Forelimb muscle (tissue), 1 donor: ENCODE measurements at regions not wholly inside any gene's neighbourhood (a gene's known extent, or its start where the extent isn't known, plus 50 kb on each side); places are given as distances from the start of the nearest gene placed in this dataset.

Source experiments
- DNase-seq: peaks from one replicate; pipeline ENCODE4 v3.0.0-alpha.2; 2013; ENCODE audit warnings: low read depth

DNA sequence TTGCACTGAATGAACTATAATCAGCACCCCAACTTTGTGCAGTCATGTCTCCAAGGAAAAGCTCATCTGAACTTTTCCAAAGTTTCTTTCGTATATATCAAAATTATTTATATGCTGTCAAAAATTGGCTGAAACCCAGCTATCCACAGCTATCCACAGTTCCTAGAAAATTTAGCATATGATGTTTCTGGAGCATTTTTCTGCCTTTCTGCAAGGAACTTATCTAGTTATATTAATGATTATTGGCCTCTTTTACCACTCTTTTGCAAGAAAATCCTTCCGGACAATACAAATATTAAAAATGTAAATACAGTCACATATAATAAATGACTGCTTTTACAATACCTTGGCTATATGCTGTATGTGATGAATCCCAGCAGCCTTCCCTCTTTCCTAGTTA lies 270.2 kb downstream of the TMEM167A start:
- no peak for DNase-seq

DNA sequence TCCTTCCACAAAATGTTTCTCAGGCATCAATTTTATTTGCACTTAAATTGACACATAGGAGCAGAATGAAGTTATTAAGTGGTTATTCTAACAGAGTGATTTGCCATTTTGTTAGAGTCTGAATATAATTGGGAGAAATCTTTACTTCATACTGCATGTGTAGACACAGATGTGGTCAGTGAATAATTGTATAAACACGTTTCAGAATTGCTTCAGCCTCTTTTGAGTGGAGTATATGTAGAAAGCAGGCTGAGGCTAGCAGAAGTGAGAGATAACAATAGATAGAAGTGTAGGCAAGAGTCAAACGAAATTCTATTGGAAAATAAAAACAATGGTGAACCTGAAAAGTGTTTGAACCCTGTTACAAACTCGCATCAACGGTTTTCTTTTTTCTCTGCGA lies 270.7 kb downstream of the TMEM167A start:
- no peak for DNase-seq

DNA sequence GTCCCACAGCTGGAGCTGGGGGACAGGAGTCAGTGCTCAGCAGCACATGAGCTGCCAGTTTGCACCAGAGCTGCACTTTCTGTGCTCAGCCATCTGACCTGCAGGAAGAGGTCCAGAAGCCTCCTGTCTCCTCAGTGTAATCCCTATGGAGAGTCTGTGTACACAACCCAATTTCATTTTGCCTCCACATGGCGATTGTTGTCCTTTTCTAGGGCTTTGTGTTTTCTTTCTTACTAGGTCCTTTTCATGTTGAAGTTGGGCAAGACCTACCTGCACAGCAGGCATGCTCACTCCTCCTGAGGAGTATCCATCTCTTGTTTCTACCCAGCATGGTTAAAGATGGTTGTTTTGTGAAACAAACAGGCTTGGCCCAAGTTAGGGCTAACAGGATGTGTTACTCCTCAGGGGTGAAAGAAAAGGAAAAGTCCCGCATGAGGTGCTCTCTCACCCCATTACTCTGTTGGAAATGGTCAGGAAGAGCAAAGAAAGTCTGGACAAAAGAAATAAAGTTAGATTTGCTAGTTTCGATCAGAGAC lies 273.0 kb downstream of the TMEM167A start:
- no peak for DNase-seq

DNA sequence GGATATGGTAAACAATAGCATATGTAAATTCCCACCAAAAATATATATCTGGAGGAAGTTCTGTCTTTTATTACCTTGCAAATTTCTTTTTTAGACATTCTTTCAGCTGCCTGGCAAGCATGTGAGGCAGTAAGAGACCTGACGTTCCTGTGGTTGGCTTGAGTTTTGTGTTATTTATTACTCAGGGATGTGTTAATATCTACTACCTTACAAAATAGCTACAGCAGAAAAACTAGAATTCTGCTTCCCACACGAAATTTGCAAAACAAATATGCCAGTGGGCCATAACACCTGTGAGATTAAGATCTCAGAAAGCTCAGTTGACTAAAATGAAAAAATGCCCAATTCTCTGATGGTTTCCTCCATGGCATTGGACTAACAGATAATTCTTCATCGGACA lies 274.2 kb downstream of the TMEM167A start:
- no peak for DNase-seq

DNA sequence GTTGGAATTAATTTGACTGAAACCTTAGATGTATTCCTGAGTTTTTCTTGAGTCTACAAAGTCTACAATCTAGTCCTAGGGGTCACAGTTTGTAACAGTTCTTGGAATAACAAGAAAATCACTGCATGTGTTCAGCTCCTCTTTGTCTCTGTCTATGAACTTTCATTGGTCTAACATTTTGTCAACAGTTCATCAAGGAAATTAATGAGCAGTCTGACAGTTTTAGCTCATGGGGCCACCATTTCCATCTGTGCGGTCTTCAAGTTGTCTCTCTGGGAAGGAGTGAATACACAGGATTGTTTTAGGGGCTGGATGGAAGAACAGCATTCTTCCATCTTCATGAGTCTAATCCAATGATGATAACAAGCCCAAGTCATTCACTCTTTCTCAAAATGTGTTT lies 276.4 kb downstream of the TMEM167A start:
- no peak for DNase-seq

DNA sequence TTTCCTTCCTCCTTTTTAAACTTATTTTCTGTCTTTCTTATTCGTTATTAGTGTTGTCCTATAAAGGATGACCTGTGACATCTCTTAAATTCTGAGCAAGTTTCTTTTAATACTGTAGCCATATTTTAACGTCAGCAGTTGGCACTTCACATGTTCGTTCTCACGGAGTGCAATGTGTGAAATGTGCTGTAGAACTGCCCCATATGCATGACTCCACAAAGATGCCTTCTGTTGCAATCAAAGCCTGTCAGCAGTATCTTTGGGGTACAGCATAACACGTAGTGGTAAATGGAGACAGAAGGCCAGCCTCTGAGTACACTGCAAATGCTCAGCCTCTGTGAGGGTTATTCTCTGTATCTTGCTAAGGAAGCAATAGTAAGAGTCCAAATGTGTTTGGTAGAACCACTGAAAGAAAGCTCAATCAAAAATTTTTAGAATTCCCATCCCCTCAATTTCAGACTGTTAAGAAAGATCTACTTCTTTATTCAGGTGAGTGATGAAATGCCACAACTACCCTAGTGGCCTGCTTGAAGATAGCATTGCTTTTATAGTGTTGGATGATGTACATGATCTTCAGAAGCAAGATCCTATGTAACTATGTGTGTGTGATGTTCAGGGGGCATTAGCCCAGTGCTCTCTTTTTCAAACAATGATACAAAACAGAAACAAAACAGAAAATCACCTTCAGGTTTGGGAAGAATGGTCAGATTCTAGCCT lies 277.7 kb downstream of the TMEM167A start:
- no peak for DNase-seq

DNA sequence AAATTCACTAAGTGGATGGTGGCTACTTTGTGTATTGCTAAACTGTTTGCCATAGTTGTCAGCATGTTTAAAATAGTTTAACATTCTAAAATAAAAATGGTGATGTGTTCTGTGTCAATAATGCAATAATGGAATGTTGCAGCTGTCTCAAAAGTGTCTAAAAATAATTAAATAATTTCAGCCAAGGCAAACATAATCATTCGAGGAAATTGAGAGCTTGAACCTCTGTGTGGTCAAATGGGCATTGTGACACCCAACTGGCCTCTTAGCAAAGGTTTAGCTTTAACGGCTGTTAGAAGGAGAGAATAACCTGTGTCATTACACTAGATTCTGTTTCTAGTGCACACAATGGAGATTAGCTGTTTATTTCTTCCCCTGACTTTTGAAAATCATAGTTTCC lies 278.5 kb downstream of the TMEM167A start:
- DNase-seq: no peak

DNA sequence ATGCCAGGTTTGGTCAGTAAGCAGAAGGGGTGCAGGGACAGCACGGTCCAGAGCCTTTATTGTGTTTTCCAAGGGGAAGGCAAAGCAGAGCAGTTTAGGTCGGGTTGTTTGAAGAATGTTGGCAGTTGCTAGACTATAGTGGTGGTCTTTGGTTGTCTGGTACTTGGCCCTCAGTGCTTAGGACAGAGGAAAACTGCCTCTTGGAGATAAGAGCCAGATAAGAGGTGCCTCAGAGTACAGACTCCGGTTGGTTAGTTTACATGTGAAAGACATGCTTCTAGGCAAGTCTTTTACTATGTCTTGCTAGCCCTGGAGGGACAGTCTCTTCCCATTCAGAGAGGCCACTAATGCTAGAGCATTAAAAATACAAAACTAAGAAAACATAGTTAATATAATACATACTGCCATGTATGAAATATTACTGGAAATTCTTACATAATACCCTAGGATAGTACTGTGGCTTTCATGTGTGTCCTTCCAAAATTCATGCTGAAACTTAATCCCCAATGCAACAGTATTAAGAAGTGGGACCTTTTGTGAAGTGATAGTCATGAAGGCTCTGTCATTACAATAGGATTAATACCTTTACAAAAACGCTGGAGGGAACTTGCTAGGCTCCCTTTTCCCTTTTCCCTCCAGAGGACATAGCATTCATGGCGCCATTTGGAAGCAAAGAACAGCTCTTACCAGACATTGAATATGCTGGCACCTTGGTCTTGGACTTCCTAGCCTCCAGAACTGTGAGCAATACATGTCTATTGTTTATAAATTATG lies 280.4 kb downstream of the TMEM167A start:
- DNase-seq: no peak

DNA sequence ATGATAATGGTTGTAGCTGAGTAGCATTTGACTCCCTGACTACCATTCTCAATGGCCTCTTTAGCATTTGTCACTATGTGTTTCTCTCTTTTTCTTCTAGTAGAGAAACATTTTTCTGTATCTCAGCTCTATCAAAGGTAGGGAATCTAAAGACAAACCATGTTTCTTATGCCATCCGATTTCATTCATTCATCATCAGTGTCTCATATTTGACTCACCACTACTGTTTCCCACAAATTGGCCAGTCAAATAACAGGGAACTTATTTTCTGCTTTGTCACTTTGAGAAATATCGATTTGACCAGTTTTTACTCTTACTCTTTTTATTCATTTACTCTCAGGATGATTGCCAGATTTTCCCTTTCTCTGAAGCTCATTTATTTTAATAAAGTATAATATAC lies 282.3 kb downstream of the TMEM167A start:
- no peak for DNase-seq

DNA sequence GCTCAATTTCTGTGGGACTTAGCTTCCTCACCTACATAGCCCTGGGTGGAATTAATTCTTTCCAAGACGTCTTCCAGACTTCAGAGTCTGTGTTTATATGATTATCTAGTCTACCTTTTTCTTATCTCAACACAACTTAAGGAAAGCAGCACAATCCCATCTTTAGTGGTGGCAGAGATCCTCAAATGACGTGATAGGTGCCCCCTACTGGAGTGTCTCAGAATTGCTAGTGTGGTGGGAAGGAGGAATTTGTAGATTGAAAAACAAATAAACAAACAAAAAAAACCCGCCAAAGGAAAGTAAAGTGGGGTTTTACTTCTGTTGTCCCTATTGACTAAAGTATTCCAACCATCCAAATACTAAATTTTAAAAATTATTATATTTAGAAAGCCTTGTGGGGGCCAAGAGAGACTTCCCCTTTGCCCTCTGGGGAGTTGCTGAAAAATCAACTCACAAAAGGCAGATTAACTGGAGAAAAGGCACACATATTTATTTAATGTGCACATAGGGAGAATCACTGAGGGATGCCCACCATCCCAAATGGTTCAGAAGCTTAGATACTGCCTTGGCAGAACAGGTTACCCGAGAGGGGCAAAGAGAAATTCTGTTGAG lies 283.3 kb downstream of the TMEM167A start:
- DNase-seq: no peak

DNA sequence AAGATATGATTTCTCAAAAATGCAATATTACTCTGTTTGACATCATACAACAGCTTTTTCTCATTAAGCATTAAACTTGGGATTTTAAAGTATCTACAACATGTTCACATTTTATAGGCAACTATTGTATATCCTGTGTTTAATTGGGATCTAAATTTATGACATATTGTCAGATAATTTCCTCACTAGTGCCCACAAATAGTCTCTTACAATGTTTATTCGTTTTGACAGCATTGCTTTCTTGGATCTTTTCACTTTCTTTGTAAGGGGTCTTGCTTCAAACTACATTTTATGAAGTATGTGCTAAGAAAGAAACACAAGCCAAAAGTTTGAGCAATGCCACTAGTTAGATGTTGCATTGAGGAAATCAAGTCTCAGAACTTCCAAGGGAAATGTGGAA lies 285.1 kb downstream of the TMEM167A start:
- no peak for DNase-seq

DNA sequence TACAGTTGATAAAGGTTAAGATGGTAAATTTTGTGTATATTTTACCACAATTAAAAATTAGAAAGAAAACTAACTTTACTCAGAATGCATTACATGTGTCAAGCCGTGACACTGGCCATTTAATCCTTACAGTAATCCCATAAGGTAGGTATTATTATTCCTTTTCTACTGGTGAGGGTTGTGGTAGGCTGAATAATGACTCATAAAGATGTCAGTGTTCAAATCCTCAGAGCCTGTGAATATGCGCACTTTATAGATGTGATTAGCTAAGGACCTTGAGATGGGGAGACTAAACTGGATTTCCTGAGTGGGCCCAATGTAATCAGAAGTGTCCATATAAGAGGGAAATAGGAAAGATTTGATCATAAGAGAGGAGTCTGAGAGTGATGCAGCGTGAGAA lies 288.1 kb downstream of the TMEM167A start:
- DNase-seq: no peak

DNA sequence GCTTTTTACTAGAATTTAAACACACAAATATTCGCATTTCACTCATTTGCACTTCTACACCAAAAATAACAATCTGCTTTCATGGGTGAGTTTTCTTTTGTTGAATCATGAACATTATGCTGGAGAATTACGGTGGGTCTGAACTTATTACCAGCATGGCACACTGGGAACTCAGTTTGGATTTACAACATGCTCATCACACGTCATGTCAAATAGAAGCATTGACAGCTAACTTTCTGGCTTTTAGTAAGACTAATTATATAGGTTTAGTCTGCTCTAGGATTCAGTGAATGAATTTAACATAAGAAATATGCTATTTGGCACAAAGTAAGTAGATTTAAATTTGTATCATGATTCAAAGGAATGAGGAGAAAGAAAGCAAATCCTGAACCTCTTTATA lies 290.4 kb downstream of the TMEM167A start:
- DNase-seq: no peak

DNA sequence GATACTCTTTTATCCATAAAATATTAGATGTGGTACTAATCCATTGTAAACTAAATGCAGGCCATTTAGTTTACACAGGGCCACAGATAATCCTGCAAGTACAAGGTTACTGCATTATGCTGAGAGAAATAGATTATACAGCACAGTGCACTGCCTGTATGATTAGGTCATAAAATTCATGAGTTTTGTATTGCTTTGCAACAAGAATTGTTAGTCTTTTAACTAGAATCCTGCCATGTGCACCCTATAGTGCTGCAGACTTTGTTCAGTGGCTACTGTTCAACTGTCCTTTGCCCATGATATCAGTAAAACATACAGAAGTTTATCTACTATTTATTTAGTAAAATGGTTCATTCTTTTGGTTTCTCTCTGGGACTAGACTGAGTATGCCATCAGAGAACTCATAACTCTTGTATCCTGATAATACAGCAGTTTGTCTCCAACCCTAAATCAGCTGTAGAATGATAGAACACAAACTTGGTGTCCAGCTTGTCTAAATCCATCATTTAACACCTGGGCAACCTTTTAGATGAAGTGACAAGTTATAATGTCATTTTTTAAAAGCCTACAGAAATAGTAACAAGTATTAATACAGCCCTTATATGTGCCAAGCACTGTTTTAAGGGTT lies 291.2 kb downstream of the TMEM167A start:
- no peak for DNase-seq

DNA sequence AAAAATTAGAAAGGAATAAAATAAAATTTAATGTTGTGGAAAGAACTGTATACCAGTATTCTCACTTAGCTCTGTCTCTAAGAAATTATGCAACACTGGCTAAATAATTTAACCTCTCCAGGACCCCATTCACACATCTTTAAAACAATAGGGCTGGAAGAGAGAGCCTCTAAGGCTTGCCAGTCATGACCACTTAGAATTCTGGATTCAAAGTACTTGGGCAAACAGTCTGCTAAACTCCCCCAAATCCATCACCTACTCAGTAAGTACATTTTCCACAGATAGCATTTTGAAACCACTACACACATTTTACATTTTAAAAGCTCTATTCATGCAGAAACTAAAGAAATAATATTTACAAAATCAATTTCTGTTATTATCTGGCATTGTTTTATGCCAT lies 291.7 kb downstream of the TMEM167A start:
- no peak for DNase-seq

DNA sequence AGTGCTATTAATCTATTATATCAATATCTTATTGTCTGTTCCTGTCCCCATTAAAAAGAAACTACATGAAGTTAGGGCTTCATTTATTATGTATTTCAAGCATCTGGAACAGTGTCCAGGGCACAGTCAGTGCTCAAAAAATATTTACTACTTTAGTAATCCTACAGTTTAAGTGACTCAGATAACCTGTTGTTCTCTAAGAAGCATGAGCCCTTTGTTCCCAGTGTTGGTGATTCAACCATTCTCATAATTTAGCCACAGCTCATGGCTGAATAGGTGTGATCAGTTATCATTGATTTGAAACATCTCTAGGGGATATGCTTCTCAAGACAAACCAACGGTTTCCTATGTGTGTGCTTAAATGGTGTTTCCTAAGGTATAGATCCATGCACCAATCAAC lies 292.7 kb downstream of the TMEM167A start:
- DNase-seq: no peak

DNA sequence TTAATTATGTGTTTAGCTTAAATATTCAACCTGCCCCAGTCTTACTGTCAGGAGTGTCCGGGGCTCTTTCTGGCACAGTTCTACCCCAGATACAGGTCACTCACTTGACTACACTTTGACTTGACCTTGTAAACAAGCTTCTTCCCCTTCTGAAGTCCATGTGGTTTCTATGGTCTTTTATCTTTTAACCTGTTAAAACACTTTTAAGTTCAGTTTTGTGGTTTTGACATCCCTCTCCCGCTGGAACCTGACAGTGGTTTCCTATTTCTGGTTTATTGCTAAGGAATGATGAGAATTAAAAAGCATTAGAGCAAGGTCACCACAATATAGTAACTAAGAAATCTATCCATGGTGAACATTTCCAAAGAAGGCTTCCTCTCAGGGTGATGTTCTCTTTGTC lies 300.1 kb downstream of the TMEM167A start:
- DNase-seq: no peak

DNA sequence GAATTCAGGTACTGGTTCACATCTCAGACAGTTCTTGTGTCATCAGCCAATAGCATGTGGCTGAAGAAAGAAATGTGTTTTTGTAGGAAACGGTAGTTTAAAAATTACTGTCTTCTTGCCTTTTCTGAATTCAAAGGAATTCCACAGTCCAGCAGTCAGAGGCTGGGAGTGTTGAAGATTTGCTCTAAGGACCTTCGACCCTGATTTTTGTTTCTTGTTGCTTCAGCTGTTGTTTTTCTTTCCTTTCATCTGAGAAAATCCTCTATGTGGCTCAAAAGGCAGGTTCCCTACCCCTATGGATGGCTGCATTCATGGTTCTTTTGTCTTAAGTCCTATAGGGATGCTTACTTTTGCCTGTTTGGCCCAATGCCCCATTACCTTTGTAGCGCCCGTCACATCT lies 304.9 kb downstream of the TMEM167A start:
- DNase-seq: no peak

DNA sequence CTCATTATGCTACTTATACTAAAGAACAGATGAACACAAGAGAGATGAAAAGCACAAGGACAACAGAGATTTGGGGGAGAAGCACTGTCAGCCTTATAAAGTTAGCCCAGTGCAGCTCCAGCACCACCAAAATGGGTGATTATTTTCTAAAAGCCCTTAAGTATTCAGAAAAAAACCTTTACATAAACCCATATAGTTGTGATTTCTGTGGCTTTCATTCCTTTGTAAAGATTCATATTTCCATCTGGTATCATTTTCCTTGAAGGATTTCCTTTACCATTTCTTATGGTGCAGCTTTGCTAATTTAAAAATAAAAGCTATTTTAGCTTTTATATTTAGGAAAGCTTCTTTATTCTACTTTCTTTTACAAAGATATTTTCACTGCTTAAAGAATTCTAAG lies 311.0 kb downstream of the TMEM167A start:
- no peak for DNase-seq

DNA sequence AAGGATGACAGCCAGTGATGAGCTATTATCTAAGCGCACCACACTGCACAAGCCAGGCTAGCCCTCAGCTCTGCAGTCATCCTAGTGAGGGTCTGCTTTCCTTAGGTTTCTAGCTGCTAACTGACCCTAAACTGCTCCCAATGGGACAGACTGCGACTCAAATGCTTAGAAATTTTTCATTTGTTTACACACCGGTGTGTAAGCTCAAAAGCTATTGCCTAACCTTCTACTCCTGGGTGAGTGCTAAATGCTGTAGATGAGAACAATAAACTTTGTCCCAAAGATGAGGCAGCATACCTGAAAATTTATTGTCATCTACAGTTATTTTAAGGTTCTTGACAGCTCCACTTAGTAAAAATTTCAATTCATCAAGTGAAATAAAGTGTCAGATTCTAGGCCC lies 311.4 kb downstream of the TMEM167A start:
- no peak for DNase-seq

DNA sequence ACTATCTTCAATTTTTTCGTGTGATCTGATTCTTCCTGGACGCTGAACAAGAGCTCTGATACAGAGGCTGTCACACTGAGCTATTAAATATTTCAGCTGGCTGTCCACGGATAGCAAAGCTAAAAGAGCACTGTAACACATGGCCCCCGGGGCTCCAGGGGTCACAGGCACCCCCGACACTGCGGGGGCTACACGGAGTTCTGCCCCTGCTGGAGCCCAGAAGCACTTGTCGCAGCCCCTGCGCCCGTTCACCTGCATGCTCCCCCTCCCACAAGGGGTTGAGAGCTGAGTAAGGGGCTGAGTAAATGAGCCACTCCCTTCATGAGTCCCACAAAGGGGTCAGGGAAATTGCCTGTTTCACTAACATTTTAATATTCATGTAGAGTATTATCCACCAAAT lies 316.3 kb downstream of the TMEM167A start:
- no peak for DNase-seq

DNA sequence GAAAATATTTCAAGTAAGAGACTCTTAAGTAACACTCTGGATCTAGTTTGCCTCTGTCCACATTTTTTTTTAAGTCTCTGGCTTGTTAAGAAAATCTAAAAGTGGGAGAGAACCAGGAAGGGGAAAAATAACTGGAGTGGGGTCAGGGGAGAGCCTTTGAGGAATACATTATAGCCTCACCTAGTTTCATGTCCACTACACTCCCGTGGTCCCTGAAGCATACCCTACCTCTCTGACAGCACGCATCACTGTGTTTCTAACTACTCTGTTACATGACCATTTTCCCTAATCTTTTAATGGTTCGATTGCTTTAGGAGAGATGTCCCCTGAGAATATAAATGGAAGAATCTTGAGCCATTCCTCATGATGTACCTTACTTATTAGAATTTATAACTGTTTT lies 318.3 kb downstream of the TMEM167A start:
- DNase-seq: no peak
